Stimulated activated effector memory CD8-positive, alpha-beta T cell treated with anti-CD3 and anti-CD28 coated beads, Interleukin-12 subunit alpha, Interleukin-12 subunit beta, amount 100 ng/mL, for 72 hours (primary cell): ENCODE measurements at regions not wholly inside any gene's neighbourhood (a gene's known extent, or its start where the extent isn't known, plus 50 kb on each side); places are given as distances from the start of the nearest gene placed in this dataset.
A peak's percentile ranks its signal among the peaks of the same experiment; 100 is the strongest.
"Not testable (repeated sequence)": the region's sequence is repeated elsewhere in the genome, so short reads cannot be mapped to it uniquely, and the experiment has no call there.

Source experiments
- ATAC-seq: fragments of 150-1000 bp; cut with Tn5 transposase; 2 replicates; pipeline ENCODE4 v1.10.0; 2021
- DNase-seq, 2 donors: peaks; one replicate each; pipeline ENCODE4 v3.0.0; 2021 to 2022; ENCODE audit warnings: low spot score in 2 of 2
- H3K27ac Mint-ChIP-seq: one replicate; pipeline ENCODE4 v1.8.0; 2022; ENCODE audit warnings: mild to moderate bottlenecking, mixed read lengths
- H3K36me3 Mint-ChIP-seq: one replicate; pipeline ENCODE4 v1.8.0; 2022; ENCODE audit warnings: mild to moderate bottlenecking, mixed read lengths
- H3K4me1 Mint-ChIP-seq: one replicate; pipeline ENCODE4 v1.8.0; 2022; ENCODE audit warnings: mixed read lengths
- H3K4me3 Mint-ChIP-seq: one replicate; pipeline ENCODE4 v1.8.0; 2022; ENCODE audit warnings: mild to moderate bottlenecking, mixed read lengths
- H3K9me3 Mint-ChIP-seq: one replicate; pipeline ENCODE4 v1.8.0; 2022; ENCODE audit warnings: mixed read lengths

DNA sequence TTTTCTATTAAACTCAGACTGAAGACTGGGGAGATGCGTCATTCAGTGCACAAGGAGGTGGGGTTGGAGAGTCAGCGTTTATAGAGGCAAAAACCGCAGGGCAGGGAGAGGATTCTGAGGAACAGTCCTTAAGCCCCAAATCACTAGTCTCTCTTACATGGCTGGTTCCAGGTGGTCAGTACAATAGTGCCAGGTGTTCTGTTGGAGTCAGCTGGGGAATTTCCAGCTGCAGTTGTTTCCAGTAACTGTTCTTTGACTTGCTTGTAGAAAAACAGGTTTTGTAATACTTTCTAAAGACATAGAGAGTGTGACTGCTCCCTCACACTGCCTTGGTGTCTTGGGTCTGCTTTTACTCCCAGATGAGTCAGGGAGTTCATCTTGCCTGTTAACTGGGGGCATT is 192.2 kb downstream of the TMTC3 start:
- no peak for ATAC-seq
- H3K27ac Mint-ChIP-seq: no peak overlapping the region
- no peaks in the 10 kb centered on the region for H3K4me1 Mint-ChIP-seq
- DNase-seq: no peak
- no peak overlapping the region for H3K4me3 Mint-ChIP-seq
- no peaks in the 10 kb centered on the region for H3K36me3 Mint-ChIP-seq
- H3K9me3 Mint-ChIP-seq: no peaks in the 10 kb centered on the region

GRCh38 chr12:88336076-88336739 is 194.1 kb downstream of the TMTC3 start:
- no peaks in the 10 kb centered on the region for H3K9me3 Mint-ChIP-seq
- H3K4me1 Mint-ChIP-seq: no peaks in the 10 kb centered on the region
- H3K27ac Mint-ChIP-seq: no peak overlapping the region
- H3K4me3 Mint-ChIP-seq: no peak overlapping the region
- no peak for ATAC-seq
- no peak for DNase-seq
- H3K36me3 Mint-ChIP-seq: no peaks in the 10 kb centered on the region

DNA sequence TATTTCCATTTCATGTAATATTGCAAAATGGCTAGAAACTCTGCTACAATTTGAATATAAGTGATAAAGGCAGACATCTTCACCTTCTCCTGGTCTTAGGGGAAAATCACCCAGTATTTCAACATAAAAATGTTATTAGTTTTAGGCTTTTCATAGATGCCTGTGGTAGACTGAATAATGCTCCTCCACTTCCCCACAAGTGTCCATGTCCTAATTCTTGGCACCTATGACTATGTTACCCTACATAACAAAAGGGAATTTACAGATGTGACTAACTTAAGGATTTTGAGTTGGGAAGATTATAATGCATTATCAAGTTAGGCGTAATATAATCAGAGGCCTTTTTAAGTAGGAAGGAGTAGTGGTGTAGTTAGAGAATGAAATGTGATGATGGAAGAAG is 196.4 kb downstream of the TMTC3 start:
- H3K27ac Mint-ChIP-seq: no peak overlapping the region
- no peaks in the 10 kb centered on the region for H3K9me3 Mint-ChIP-seq
- ATAC-seq (no peak), DNase-seq (no peak)
- no peaks in the 10 kb centered on the region for H3K36me3 Mint-ChIP-seq
- no peak overlapping the region for H3K4me3 Mint-ChIP-seq
- H3K4me1 Mint-ChIP-seq: no peaks in the 10 kb centered on the region

GRCh38 chr12:88339254-88339949 is 197.3 kb downstream of the TMTC3 start:
- no peaks in the 10 kb centered on the region for H3K9me3 Mint-ChIP-seq
- DNase-seq (no peak), ATAC-seq (peak; percentile 37)
- no peaks in the 10 kb centered on the region for H3K36me3 Mint-ChIP-seq
- H3K27ac Mint-ChIP-seq: no peak overlapping the region
- H3K4me3 Mint-ChIP-seq: no peak overlapping the region
- H3K4me1 Mint-ChIP-seq: no peaks in the 10 kb centered on the region

- DNase-seq (no peak), ATAC-seq (no peak)
- Mint-ChIP-seq H3K27ac (no peak overlapping the region), H3K4me1 (no peaks in the 10 kb centered on the region), H3K9me3 (no peaks in the 10 kb centered on the region), H3K4me3 (no peak overlapping the region), H3K36me3 (no peaks in the 10 kb centered on the region)
Observed at GRCh38 chr12:88339966-88340365, 197.9 kb downstream of the TMTC3 start.

DNA sequence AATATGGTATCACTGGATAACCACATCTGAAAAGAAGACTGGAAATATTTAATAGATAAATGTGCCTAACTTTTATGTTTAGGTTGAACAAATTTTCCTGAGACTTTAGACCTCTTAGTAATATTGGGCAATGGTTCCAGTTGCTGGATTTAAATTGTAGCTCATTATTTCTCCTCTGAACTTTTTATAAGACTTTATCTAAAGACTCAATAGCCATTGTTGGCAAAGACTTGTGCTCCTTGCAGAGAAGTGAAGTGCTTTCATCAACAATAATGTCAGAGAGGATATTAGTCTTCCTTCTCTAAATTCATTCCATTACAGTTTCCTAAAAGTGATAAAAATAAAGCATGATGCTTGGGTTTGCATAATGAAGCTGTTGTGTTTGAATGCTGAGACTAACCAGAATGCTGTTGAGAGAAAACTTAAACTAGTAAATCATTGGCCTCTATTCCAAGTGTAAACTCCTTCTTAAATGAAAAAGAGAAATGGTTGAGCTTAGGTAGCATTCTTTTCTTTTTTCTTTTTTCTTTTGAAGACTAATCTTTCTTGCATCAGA is 200.2 kb downstream of the TMTC3 start:
- H3K9me3 Mint-ChIP-seq: peaks cover 6% of the 10 kb centered on the region
- ATAC-seq: no peak
- DNase-seq: no peak
- H3K36me3 Mint-ChIP-seq: no peaks in the 10 kb centered on the region
- no peak overlapping the region for H3K4me3 Mint-ChIP-seq
- H3K27ac Mint-ChIP-seq: no peak overlapping the region
- H3K4me1 Mint-ChIP-seq: no peaks in the 10 kb centered on the region

DNA sequence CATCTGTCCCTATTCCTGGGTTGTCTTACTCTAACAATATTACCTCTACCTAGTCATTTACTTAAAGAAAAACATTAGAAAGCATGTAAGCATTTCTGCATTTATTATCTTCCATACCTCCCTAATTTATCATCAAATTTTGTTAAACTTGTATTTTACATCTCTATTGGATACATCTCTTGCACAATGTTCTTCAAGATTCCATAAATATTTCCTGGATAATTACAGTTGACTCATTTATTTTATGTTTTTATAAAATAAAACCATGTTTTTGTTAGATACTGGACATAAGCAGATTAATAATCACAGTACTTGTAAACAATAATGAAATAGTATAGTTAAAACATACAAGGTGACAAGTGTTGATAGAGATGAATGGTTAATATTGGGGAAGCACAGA is 209.0 kb downstream of the TMTC3 start:
- Mint-ChIP-seq H3K9me3 (no peaks in the 10 kb centered on the region), H3K36me3 (no peaks in the 10 kb centered on the region), H3K4me3 (no peak overlapping the region), H3K27ac (no peak overlapping the region), H3K4me1 (no peaks in the 10 kb centered on the region)
- ATAC-seq (no peak), DNase-seq (no peak)

GRCh38 chr12:88354691-88355090 is 212.6 kb downstream of the TMTC3 start:
- Mint-ChIP-seq H3K36me3 (no peaks in the 10 kb centered on the region), H3K4me1 (no peaks in the 10 kb centered on the region), H3K4me3 (no peak overlapping the region), H3K9me3 (peaks cover 6% of the 10 kb centered on the region), H3K27ac (no peak overlapping the region)
- ATAC-seq (no peak), DNase-seq (no peak)

GRCh38 chr12:88360343-88360742 is 218.2 kb downstream of the TMTC3 start:
- Mint-ChIP-seq H3K27ac (no peak overlapping the region), H3K4me1 (no peaks in the 10 kb centered on the region), H3K36me3 (no peaks in the 10 kb centered on the region), H3K9me3 (peaks cover 10% of the 10 kb centered on the region), H3K4me3 (no peak overlapping the region)
- no peak for DNase-seq
- ATAC-seq: no peak

GRCh38 chr12:88361493-88361892 is 218.8 kb downstream of the KITLG start:
- no peak overlapping the region for H3K27ac Mint-ChIP-seq
- H3K9me3 Mint-ChIP-seq: peaks cover 10% of the 10 kb centered on the region
- no peak for ATAC-seq
- DNase-seq: no peak
- no peaks in the 10 kb centered on the region for H3K36me3 Mint-ChIP-seq
- no peak overlapping the region for H3K4me3 Mint-ChIP-seq
- no peaks in the 10 kb centered on the region for H3K4me1 Mint-ChIP-seq

GRCh38 chr12:88362439-88362838 is 217.8 kb downstream of the KITLG start:
- no peak for DNase-seq
- Mint-ChIP-seq H3K27ac (no peak overlapping the region), H3K9me3 (peaks cover 10% of the 10 kb centered on the region), H3K4me1 (no peaks in the 10 kb centered on the region), H3K4me3 (no peak overlapping the region), H3K36me3 (no peaks in the 10 kb centered on the region)
- no peak for ATAC-seq

DNA sequence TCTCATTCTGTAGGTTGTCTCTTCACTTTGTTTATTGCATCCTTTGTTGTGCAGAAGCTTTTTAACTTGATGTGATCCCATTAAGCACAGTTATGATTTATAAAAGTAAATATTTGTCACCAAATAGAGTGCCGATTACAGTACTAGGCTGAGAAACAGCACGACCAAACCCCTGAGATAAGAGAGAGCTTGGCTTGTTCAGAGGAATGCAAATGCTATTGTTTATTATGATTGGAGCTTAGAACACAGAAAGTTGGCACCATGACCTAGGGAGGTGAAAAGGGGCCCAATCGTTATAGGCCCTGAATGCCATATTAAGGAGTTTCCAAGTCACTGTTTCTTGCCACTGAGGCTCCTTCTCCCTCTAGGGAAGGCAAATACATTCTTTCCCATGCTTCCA is 214.9 kb downstream of the KITLG start:
- no peak for ATAC-seq
- peaks cover 7% of the 10 kb centered on the region for H3K4me1 Mint-ChIP-seq

GRCh38 chr12:88366101-88366500 is 214.2 kb downstream of the KITLG start:
- peaks cover 7% of the 10 kb centered on the region for H3K4me1 Mint-ChIP-seq
- DNase-seq (no peak), ATAC-seq (no peak)
- no peak overlapping the region for H3K27ac Mint-ChIP-seq
- H3K4me3 Mint-ChIP-seq: no peak overlapping the region
- H3K9me3 Mint-ChIP-seq: peaks cover 2% of the 10 kb centered on the region
- H3K36me3 Mint-ChIP-seq: no peaks in the 10 kb centered on the region

More for the DNA sequence above, 214.9 kb downstream of the KITLG start:
- Mint-ChIP-seq H3K36me3 (no peaks in the 10 kb centered on the region), H3K27ac (no peak overlapping the region), H3K4me3 (no peak overlapping the region), H3K9me3 (peaks cover 2% of the 10 kb centered on the region)
- DNase-seq: no peak

DNA sequence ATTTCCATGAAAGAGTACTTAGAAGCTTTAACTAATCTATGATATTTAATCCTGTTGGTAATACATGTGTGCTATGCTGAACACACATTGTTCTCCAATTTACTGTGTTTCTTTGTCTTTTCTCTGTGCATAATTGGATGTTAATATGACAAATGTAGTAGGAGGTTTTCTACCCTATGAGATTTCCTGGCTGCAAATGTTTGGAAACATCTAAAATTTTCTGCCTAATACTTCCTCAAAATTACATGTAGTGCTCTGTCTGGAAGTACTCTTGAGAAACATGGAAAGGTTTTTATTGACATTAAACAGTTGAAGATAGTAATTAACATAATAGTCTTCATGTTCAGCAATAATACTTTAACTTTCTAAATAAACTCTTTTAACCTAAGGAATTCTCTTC is 213.0 kb downstream of the KITLG start:
- H3K4me3 Mint-ChIP-seq: no peak overlapping the region
- ATAC-seq (no peak), DNase-seq (no peak)
- H3K36me3 Mint-ChIP-seq: no peaks in the 10 kb centered on the region
- H3K9me3 Mint-ChIP-seq: peaks cover 2% of the 10 kb centered on the region
- H3K27ac Mint-ChIP-seq: no peak overlapping the region
- H3K4me1 Mint-ChIP-seq: peaks cover 7% of the 10 kb centered on the region

DNA sequence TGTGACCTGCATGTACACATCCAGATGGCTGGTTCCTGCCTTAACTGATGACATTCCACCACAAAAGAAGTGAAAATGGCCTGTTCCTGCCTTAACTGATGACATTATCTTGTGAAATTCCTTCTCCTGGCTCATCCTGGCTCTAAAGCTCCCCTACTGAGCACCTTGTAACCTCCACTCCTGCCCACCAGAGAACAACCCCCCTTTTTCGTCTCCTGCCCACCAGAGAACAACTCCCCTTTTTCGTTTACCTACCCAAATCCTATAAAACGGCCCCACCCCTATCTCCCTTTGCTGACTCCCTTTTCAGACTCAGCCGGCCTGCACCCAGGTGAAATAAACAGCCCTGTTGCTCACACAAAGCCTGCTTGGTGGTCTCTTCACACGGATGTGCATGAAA is 212.2 kb downstream of the KITLG start:
- not testable (repeated sequence) for H3K27ac Mint-ChIP-seq, ATAC-seq, DNase-seq, H3K4me3 Mint-ChIP-seq, H3K36me3 Mint-ChIP-seq, H3K9me3 Mint-ChIP-seq, H3K4me1 Mint-ChIP-seq
